Stimulated activated CD4-positive, alpha-beta T cell treated with anti-CD3 and anti-CD28 coated beads, Interleukin-2, amount 100 ng/mL, for 48 hours (primary cell): ENCODE measurements at regions not wholly inside any gene's neighbourhood (a gene's known extent, or its start where the extent isn't known, plus 50 kb on each side); places are given as distances from the start of the nearest gene placed in this dataset.
A peak's percentile ranks its signal among the peaks of the same experiment; 100 is the strongest.

Source experiments
- DNase-seq, 2 donors: peaks; one replicate each; pipeline ENCODE4 v3.0.0-alpha.2; 2020

GRCh38 chr20:19930426-19930825, 86.7 kb upstream of the NAA20 start:
- no peak for DNase-seq

- no peak for DNase-seq
Measured at GRCh38 chr20:19932170-19932667, 84.9 kb upstream of the NAA20 start.

GRCh38 chr20:19934792-19935491, 82.2 kb upstream of the NAA20 start:
- DNase-seq = no peak

- DNase-seq = no peak
Measured at GRCh38 chr20:19935842-19936241, 81.3 kb upstream of the NAA20 start.

- DNase-seq = no peak
Measured at GRCh38 chr20:19936466-19937200, 80.5 kb upstream of the NAA20 start.

GRCh38 chr20:19937218-19937617, 79.9 kb upstream of the NAA20 start:
- DNase-seq = no peak

- DNase-seq = peak in 1 of 2 donors; percentile 13
Measured at GRCh38 chr20:19937651-19938420, 79.3 kb upstream of the NAA20 start.

- DNase-seq = no peak
Measured at GRCh38 chr20:19938421-19939090, 78.6 kb upstream of the NAA20 start.

- no peak for DNase-seq
Measured at GRCh38 chr20:19940988-19941460, 76.1 kb upstream of the NAA20 start.

GRCh38 chr20:19942611-19943010, 74.6 kb upstream of the NAA20 start:
- no peak for DNase-seq

GRCh38 chr20:19943061-19943521, 74.1 kb upstream of the NAA20 start:
- DNase-seq = no peak

GRCh38 chr20:19944772-19945459, 72.2 kb upstream of the NAA20 start:
- DNase-seq = peak; percentile 17 to 28

- DNase-seq = no peak
Measured at GRCh38 chr20:19945732-19946670, 71.2 kb upstream of the NAA20 start.

- no peak for DNase-seq
Measured at GRCh38 chr20:19947611-19948264, 69.4 kb upstream of the NAA20 start.

GRCh38 chr20:19949195-19949867, 67.8 kb upstream of the NAA20 start:
- DNase-seq = no peak

- DNase-seq = no peak
Measured at GRCh38 chr20:19950042-19950441, 67.1 kb upstream of the NAA20 start.

- no peak for DNase-seq
Measured at GRCh38 chr20:19952392-19952791, 64.8 kb upstream of the NAA20 start.

GRCh38 chr20:19953606-19954005, 63.6 kb upstream of the NAA20 start:
- DNase-seq = no peak

- no peak for DNase-seq
Measured at GRCh38 chr20:19956976-19957375, 60.2 kb upstream of the NAA20 start.

- DNase-seq = no peak
Measured at GRCh38 chr20:19958219-19958618, 58.9 kb upstream of the NAA20 start.
